WTC11 (cell line): ENCODE measurements at regions not wholly inside any gene's neighbourhood (a gene's known extent, or its start where the extent isn't known, plus 50 kb on each side); places are given as distances from the start of the nearest gene placed in this dataset.

Experiments used
- ELF4 ChIP-seq: sonication (generic); formaldehyde crosslinking; IDR thresholded peaks from 2 replicates; pipeline ENCODE4 v1.8.1; 2022; ENCODE audit warnings: low read depth, mild to moderate bottlenecking, moderate library complexity, missing genetic modification reagents
- NR3C1 ChIP-seq: sonication (generic); formaldehyde crosslinking; conservative IDR thresholded peaks from 2 replicates; pipeline ENCODE4 v1.8.1; 2023; ENCODE audit warnings: low read depth, mild to moderate bottlenecking, missing genetic modification reagents
- SP1 ChIP-seq: sonication (generic); formaldehyde crosslinking; conservative IDR thresholded peaks from 2 replicates; pipeline ENCODE4 v1.8.1; 2022; ENCODE audit warnings: missing genetic modification reagents
- TF ChIP-seq, protein P1 (sequence below): fragments of 200-600 bp; IDR thresholded peaks from 2 replicates; pipeline ENCODE4 v1.8.0; 2022; ENCODE audit warnings: antibody characterized with exemption
- TF ChIP-seq, protein P2 (sequence below): sonication (generic); formaldehyde crosslinking; IDR thresholded peaks from 2 replicates; pipeline ENCODE4 v1.8.0; 2022; ENCODE audit warnings: mild to moderate bottlenecking, missing genetic modification reagents

DNA sequence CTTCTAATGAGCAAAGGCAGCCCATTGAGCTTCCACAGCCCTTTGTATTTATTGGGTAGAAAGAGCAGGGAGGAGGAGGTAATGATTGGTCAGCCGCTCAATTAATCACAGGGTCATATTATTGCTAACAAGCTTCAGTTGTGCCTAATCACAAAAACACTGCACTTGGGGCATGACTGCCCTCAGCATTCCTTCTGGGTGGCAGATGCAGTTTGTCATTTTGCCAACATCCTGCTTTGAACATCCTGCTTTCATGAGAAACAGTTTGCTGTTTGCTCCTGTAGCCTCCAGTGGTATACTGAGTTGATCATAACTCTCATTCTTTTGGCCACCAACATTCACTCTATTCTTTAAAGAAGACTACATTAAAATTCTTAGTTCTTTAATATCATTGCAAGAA lies 462.9 kb upstream of the MIS18BP1 start:
- TF ChIP-seq, protein P1, sequence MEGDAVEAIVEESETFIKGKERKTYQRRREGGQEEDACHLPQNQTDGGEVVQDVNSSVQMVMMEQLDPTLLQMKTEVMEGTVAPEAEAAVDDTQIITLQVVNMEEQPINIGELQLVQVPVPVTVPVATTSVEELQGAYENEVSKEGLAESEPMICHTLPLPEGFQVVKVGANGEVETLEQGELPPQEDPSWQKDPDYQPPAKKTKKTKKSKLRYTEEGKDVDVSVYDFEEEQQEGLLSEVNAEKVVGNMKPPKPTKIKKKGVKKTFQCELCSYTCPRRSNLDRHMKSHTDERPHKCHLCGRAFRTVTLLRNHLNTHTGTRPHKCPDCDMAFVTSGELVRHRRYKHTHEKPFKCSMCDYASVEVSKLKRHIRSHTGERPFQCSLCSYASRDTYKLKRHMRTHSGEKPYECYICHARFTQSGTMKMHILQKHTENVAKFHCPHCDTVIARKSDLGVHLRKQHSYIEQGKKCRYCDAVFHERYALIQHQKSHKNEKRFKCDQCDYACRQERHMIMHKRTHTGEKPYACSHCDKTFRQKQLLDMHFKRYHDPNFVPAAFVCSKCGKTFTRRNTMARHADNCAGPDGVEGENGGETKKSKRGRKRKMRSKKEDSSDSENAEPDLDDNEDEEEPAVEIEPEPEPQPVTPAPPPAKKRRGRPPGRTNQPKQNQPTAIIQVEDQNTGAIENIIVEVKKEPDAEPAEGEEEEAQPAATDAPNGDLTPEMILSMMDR: no peak
- TF ChIP-seq, protein P2, sequence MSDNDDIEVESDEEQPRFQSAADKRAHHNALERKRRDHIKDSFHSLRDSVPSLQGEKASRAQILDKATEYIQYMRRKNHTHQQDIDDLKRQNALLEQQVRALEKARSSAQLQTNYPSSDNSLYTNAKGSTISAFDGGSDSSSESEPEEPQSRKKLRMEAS (CRISPR knock-in tag): no peak
- TF ChIP-seq SP1 (CRISPR knock-in tag) (no peak), NR3C1 (CRISPR knock-in tag) (no peak), ELF4 (CRISPR knock-in tag) (no peak)
